ENCODE measurements at regions not wholly inside any gene's neighbourhood (a gene's known extent, or its start where the extent isn't known, plus 50 kb on each side); places are given as distances from the start of the nearest gene placed in this dataset.

- H2AFZ ChIP-seq: no peak overlapping the region
- WGBS, 2 experiments (ENCODE audit: low coverage in 1 of 2, low lambda C conversion rate in 2 of 2, missing lambda C conversion rate in 2 of 2): 16 to 24% methylated on average over 4 of the region's 4 CpGs
- in situ Hi-C loops (cut with MboI): no loop called here
These were observed 332.8 kb downstream of the NSG2 start for GRCh38 chr5:174378121-174378874.

DNA sequence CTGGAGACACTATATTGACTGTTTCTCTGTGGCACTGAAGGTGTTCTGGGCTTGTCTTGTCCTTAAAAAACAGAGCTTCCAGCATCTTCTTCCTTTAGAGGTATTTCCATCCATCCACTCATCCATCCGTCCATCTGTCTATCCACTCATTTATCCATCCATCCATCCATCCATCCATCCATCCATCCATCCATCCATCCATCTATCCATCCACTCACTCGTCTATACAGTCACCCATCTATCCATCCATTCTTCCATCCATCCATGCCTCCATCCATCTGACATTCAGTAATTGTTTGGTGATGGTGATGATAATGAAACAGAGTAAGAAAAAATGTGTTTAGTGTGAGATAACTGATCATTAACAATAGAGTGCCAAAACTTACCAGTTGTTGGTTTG, 334.8 kb downstream of the NSG2 start:
- Histone ChIP-seq H3K27me3 (replicated peaks; ENCODE audit: insufficient read depth) (no peaks in the 10 kb centered on the region), H3K9me3 (ENCODE audit: low read depth) (no peaks in the 10 kb centered on the region), H3K79me2 (ENCODE audit: insufficient read depth) (no peaks in the 10 kb centered on the region), H3K9ac (no peak overlapping the region), H3K4me2 (ENCODE audit: unreplicated experiment) (no peak overlapping the region), H3K4me1 (ENCODE audit: insufficient read depth) (peaks cover 5% of the 10 kb centered on the region), H3K4me3 (no peak overlapping the region), H3K36me3 (ENCODE audit: low read depth) (no peaks in the 10 kb centered on the region), H4K20me1 (ENCODE audit: insufficient read depth) (no peaks in the 10 kb centered on the region), H3K27ac (no peak overlapping the region), H3K9me2 (ENCODE audit: insufficient read depth) (no peaks in the 10 kb centered on the region), H3F3A (ENCODE audit: insufficient read depth) (no peaks in the 10 kb centered on the region), H2AFZ (no peak overlapping the region)
- DNase-seq: no peak
- in situ Hi-C loops (cut with MboI): no loop called here
- TF ChIP-seq EZH2 (IDR thresholded peaks at IDR 0.05; ENCODE audit: insufficient read depth, poor library complexity, severe bottlenecking): no peak
- no peak for TF ChIP-seq EZH2phosphoT487 (IDR thresholded peaks at IDR 0.05; ENCODE audit: insufficient read depth, low read depth)
- WGBS, 2 experiments (ENCODE audit: low coverage in 1 of 2, low lambda C conversion rate in 2 of 2, missing lambda C conversion rate in 2 of 2): 11 to 21% methylated on average over 2 of the region's 2 CpGs

More at GRCh38 chr5:174378121-174378874, 332.8 kb downstream of the NSG2 start:
- no peaks in the 10 kb centered on the region for H3K36me3 ChIP-seq (ENCODE audit: low read depth)
- no peak overlapping the region for H3K9ac ChIP-seq
- no peak overlapping the region for H3K4me2 ChIP-seq (ENCODE audit: unreplicated experiment)
- no peaks in the 10 kb centered on the region for H4K20me1 ChIP-seq (ENCODE audit: insufficient read depth)
- H3K4me3 ChIP-seq: no peak overlapping the region
- no peaks in the 10 kb centered on the region for H3K9me2 ChIP-seq (ENCODE audit: insufficient read depth)
- H3K27ac ChIP-seq: no peak overlapping the region
- H3K4me1 ChIP-seq (ENCODE audit: insufficient read depth): no peaks in the 10 kb centered on the region
- H3K27me3 ChIP-seq (replicated peaks; ENCODE audit: insufficient read depth): no peaks in the 10 kb centered on the region
- H3K79me2 ChIP-seq (ENCODE audit: insufficient read depth): no peaks in the 10 kb centered on the region
- no peak for DNase-seq
- no peaks in the 10 kb centered on the region for H3K9me3 ChIP-seq (ENCODE audit: low read depth)
- TF ChIP-seq EZH2 (IDR thresholded peaks at IDR 0.05; ENCODE audit: insufficient read depth, poor library complexity, severe bottlenecking) (no peak), EZH2phosphoT487 (IDR thresholded peaks at IDR 0.05; ENCODE audit: insufficient read depth, low read depth) (no peak)
- no peaks in the 10 kb centered on the region for H3F3A ChIP-seq (ENCODE audit: insufficient read depth)

- TF ChIP-seq EZH2phosphoT487 (IDR thresholded peaks at IDR 0.05; ENCODE audit: insufficient read depth, low read depth): no peak
- TF ChIP-seq EZH2 (IDR thresholded peaks at IDR 0.05; ENCODE audit: insufficient read depth, poor library complexity, severe bottlenecking): no peak
- peaks cover 5% of the 10 kb centered on the region for H3K4me1 ChIP-seq (ENCODE audit: insufficient read depth)
- 29 to 38% methylated on average over 4 of the region's 4 CpGs for WGBS, 2 experiments (ENCODE audit: low coverage in 1 of 2, low lambda C conversion rate in 2 of 2, missing lambda C conversion rate in 2 of 2)
- H3K79me2 ChIP-seq (ENCODE audit: insufficient read depth): no peaks in the 10 kb centered on the region
- H3K4me3 ChIP-seq: no peak overlapping the region
- in situ Hi-C loops (cut with MboI): no loop called here
- H3F3A ChIP-seq (ENCODE audit: insufficient read depth): no peaks in the 10 kb centered on the region
- H3K36me3 ChIP-seq (ENCODE audit: low read depth): no peaks in the 10 kb centered on the region
- no peaks in the 10 kb centered on the region for H3K9me3 ChIP-seq (ENCODE audit: low read depth)
- H3K9me2 ChIP-seq (ENCODE audit: insufficient read depth): no peaks in the 10 kb centered on the region
- no peaks in the 10 kb centered on the region for H4K20me1 ChIP-seq (ENCODE audit: insufficient read depth)
- no peak for DNase-seq
- no peak overlapping the region for H3K9ac ChIP-seq
- H3K4me2 ChIP-seq (ENCODE audit: unreplicated experiment): no peak overlapping the region
- no peaks in the 10 kb centered on the region for H3K27me3 ChIP-seq (replicated peaks; ENCODE audit: insufficient read depth)
- no peak overlapping the region for H2AFZ ChIP-seq
- H3K27ac ChIP-seq: no peak overlapping the region
These were observed 335.7 kb downstream of the NSG2 start for GRCh38 chr5:174381241-174381640.

DNA sequence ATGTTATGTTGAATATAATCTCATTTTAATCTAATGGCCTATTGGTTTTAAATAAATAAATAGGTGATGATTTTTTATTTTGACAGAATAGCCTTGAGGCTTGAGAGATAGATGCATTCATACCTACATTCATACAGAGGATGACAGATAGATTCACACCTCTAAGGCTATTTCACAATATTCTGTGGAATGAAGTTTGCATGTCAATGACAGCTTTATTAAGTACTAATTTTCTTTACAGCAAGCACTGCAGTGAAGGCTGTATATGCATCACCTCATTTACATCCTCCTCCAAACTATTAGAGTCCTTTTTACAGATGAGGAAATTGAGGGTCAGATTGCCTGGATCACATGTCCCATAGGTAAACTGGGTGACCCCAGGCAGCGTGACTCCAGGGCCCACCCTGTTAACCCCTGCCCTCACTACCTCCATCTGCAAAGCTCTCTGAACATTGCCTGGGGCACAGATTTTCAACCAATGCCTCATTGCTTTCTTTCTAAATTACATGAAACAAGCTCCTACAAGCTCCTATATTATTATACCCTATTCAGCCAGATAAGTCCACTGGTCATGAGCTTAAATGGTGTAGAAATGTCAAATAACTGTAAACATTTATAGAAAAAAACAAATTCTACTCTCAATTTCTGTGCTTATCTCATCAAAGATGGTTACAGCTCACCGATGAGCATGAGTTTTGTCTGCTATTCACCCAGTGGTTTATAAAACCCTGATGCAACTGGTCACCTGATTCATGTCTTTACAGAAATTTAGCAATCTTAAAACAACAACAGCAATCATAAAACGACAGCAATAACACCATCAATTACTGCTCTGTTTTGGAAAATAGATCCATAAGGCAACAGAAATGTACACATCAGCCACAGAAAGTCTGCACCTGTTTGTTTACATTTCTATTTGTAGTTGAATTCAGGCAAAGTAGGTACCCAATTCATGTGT, 338.0 kb downstream of the NSG2 start:
- H3K4me3 ChIP-seq: no peak overlapping the region
- 16 to 21% methylated on average over 3 of the region's 3 CpGs for WGBS, 2 experiments (ENCODE audit: low coverage in 1 of 2, low lambda C conversion rate in 2 of 2, missing lambda C conversion rate in 2 of 2)
- in situ Hi-C loops (cut with MboI): no loop called here

More for the DNA sequence above, 338.0 kb downstream of the NSG2 start:
- H3K9me3 ChIP-seq (ENCODE audit: low read depth): no peaks in the 10 kb centered on the region
- no peaks in the 10 kb centered on the region for H3K79me2 ChIP-seq (ENCODE audit: insufficient read depth)
- TF ChIP-seq EZH2 (IDR thresholded peaks at IDR 0.05; ENCODE audit: insufficient read depth, poor library complexity, severe bottlenecking) (no peak), EZH2phosphoT487 (IDR thresholded peaks at IDR 0.05; ENCODE audit: insufficient read depth, low read depth) (no peak)
- H3K27ac ChIP-seq: no peak overlapping the region
- DNase-seq: no peak
- no peak overlapping the region for H2AFZ ChIP-seq
- H3K36me3 ChIP-seq (ENCODE audit: low read depth): no peaks in the 10 kb centered on the region
- H4K20me1 ChIP-seq (ENCODE audit: insufficient read depth): no peaks in the 10 kb centered on the region
- no peaks in the 10 kb centered on the region for H3K9me2 ChIP-seq (ENCODE audit: insufficient read depth)
- peaks cover 5% of the 10 kb centered on the region for H3K4me1 ChIP-seq (ENCODE audit: insufficient read depth)
- H3K27me3 ChIP-seq (replicated peaks; ENCODE audit: insufficient read depth): no peaks in the 10 kb centered on the region
- H3K9ac ChIP-seq: no peak overlapping the region
- no peak overlapping the region for H3K4me2 ChIP-seq (ENCODE audit: unreplicated experiment)
- H3F3A ChIP-seq (ENCODE audit: insufficient read depth): no peaks in the 10 kb centered on the region
